DND-41 (cell line): ENCODE measurements at regions not wholly inside any gene's neighbourhood (a gene's known extent, or its start where the extent isn't known, plus 50 kb on each side); places are given as distances from the start of the nearest gene placed in this dataset.

Source experiments
- CTCF ChIP-seq: IDR thresholded peaks from 2 replicates; pipeline ENCODE4 v1.5.1; 2012; ENCODE audit warnings: borderline replicate concordance, low read length, moderate library complexity, mild to moderate bottlenecking; ENCODE audit not compliant: poor library complexity, severe bottlenecking; ENCODE audit errors: extremely low read depth
- EZH2 ChIP-seq: IDR thresholded peaks from 3 replicates; pipeline ENCODE4 v1.6.1; 2012; ENCODE audit warnings: borderline replicate concordance, low read depth, mild to moderate bottlenecking, moderate library complexity, low read length, inconsistent platforms; ENCODE audit not compliant: severe bottlenecking

- TF ChIP-seq EZH2 (no peak), CTCF (no peak)
These were observed 105.2 kb downstream of the SLC41A2 start for GRCh38 chr12:104852896-104853295.
